ENCODE measurements at regions not wholly inside any gene's neighbourhood (a gene's known extent, or its start where the extent isn't known, plus 50 kb on each side); places are given as distances from the start of the nearest gene placed in this dataset.

GRCh38 chr10:8577686-8578085 is 523.2 kb downstream of the GATA3 start:
- no peak for TF ChIP-seq SP1 (IDR thresholded peaks at IDR 0.05; ENCODE audit: low read depth)
- TF ChIP-seq, protein P1, sequence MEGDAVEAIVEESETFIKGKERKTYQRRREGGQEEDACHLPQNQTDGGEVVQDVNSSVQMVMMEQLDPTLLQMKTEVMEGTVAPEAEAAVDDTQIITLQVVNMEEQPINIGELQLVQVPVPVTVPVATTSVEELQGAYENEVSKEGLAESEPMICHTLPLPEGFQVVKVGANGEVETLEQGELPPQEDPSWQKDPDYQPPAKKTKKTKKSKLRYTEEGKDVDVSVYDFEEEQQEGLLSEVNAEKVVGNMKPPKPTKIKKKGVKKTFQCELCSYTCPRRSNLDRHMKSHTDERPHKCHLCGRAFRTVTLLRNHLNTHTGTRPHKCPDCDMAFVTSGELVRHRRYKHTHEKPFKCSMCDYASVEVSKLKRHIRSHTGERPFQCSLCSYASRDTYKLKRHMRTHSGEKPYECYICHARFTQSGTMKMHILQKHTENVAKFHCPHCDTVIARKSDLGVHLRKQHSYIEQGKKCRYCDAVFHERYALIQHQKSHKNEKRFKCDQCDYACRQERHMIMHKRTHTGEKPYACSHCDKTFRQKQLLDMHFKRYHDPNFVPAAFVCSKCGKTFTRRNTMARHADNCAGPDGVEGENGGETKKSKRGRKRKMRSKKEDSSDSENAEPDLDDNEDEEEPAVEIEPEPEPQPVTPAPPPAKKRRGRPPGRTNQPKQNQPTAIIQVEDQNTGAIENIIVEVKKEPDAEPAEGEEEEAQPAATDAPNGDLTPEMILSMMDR (IDR thresholded peaks at IDR 0.05 in 2 of 3, conservative IDR thresholded peaks at IDR 0.05 in 1 of 3; ENCODE audit: borderline replicate concordance in 1 of 3, insufficient read depth in 1 of 3, low read depth in 2 of 3, low read length in 2 of 3) = no peak
- no peak for TF ChIP-seq POLR2AphosphoS5 (IDR thresholded peaks at IDR 0.05; ENCODE audit: low read depth, low read length)
- TF ChIP-seq POLR2A (IDR thresholded peaks at IDR 0.05; ENCODE audit: borderline replicate concordance, extremely low read depth, insufficient read depth, insufficient read length) = no peak
- no peak for TF ChIP-seq REST (IDR thresholded peaks at IDR 0.05; ENCODE audit: low read depth)
- TF ChIP-seq EZH2 (IDR thresholded peaks at IDR 0.05) = no peak
- no peak for TF ChIP-seq SIN3A (IDR thresholded peaks at IDR 0.05; ENCODE audit: low read depth)
- TF ChIP-seq FOSL1 (IDR thresholded peaks at IDR 0.05; ENCODE audit: low read depth) = no peak
- no peak for TF ChIP-seq EZH2phosphoT487 (IDR thresholded peaks at IDR 0.05; ENCODE audit: borderline replicate concordance)
- no peak for TF ChIP-seq ELF1 (IDR thresholded peaks at IDR 0.05; ENCODE audit: borderline replicate concordance, low read depth)
- no peak for TF ChIP-seq RAD21 (IDR thresholded peaks at IDR 0.05; ENCODE audit: low read depth)
- TF ChIP-seq MAX (IDR thresholded peaks at IDR 0.05) = no peak

All from HCT116 (cell line).